ENCODE measurements at regions not wholly inside any gene's neighbourhood (a gene's known extent, or its start where the extent isn't known, plus 50 kb on each side); places are given as distances from the start of the nearest gene placed in this dataset.
A peak's percentile ranks its signal among the peaks of the same experiment; 100 is the strongest.

GRCh38 chrX:128287693-128288092, 235.5 kb upstream of the ACTRT1 start:
- H3K79me2 ChIP-seq (ENCODE audit: low read length): no peaks in the 10 kb centered on the region
- H3F3A ChIP-seq (ENCODE audit: low read length, unreplicated experiment): no peaks in the 10 kb centered on the region
- TF ChIP-seq EZH2 (IDR thresholded peaks at IDR 0.05; ENCODE audit: low read length, unreplicated experiment) (no peak), CTCF (conservative IDR thresholded peaks at IDR 0.05; ENCODE audit: low read depth, low read length) (no peak), EZH2phosphoT487 (IDR thresholded peaks at IDR 0.05; ENCODE audit: borderline replicate concordance, low read length) (no peak)
- H3K9me3 ChIP-seq (ENCODE audit: low read length): no peaks in the 10 kb centered on the region
- ATAC-seq (no peak), DNase-seq (peak; percentile 20)
- no peaks in the 10 kb centered on the region for H4K20me1 ChIP-seq (ENCODE audit: low read length)
- CTCF ChIA-PET: no interaction called here
- no peaks in the 10 kb centered on the region for H3K27me3 ChIP-seq (ENCODE audit: low read length)
- no peak overlapping the region for H3K4me3 ChIP-seq (ENCODE audit: low read length)
- H2AFZ ChIP-seq (ENCODE audit: low read length): no peak overlapping the region
- no peaks in the 10 kb centered on the region for H3K9me2 ChIP-seq (replicated peaks; ENCODE audit: low read length)
- no peak overlapping the region for H3K4me2 ChIP-seq (ENCODE audit: low read length)
- intact Hi-C loops (cut with micrococcal nuclease): no loop called here
- no peak overlapping the region for H3K9ac ChIP-seq (ENCODE audit: low read length)
- no peaks in the 10 kb centered on the region for H3K36me3 ChIP-seq (ENCODE audit: low read depth, low read length)
- POLR2A ChIA-PET (ENCODE audit: unreplicated experiment): no interaction called here
- H3K27ac ChIP-seq (ENCODE audit: low read length): no peak overlapping the region
- no peaks in the 10 kb centered on the region for H3K4me1 ChIP-seq (ENCODE audit: insufficient read depth, low read length)
- no TSS peak for BruUV-seq (replicated peaks)

- Histone ChIP-seq H3K9me3 (ENCODE audit: low read length) (no peaks in the 10 kb centered on the region), H4K20me1 (ENCODE audit: low read length) (no peaks in the 10 kb centered on the region), H2AFZ (ENCODE audit: low read length) (no peak overlapping the region), H3K27me3 (ENCODE audit: low read length) (no peaks in the 10 kb centered on the region), H3K36me3 (ENCODE audit: low read depth, low read length) (no peaks in the 10 kb centered on the region), H3K79me2 (ENCODE audit: low read length) (no peaks in the 10 kb centered on the region), H3K9ac (ENCODE audit: low read length) (no peak overlapping the region), H3K9me2 (replicated peaks; ENCODE audit: low read length) (no peaks in the 10 kb centered on the region), H3K4me3 (ENCODE audit: low read length) (no peak overlapping the region), H3F3A (ENCODE audit: low read length, unreplicated experiment) (no peaks in the 10 kb centered on the region), H3K27ac (ENCODE audit: low read length) (no peak overlapping the region), H3K4me1 (ENCODE audit: insufficient read depth, low read length) (no peaks in the 10 kb centered on the region), H3K4me2 (ENCODE audit: low read length) (no peak overlapping the region)
- BruUV-seq (replicated peaks): no TSS peak
- TF ChIP-seq EZH2phosphoT487 (IDR thresholded peaks at IDR 0.05; ENCODE audit: borderline replicate concordance, low read length): no peak
- TF ChIP-seq EZH2 (IDR thresholded peaks at IDR 0.05; ENCODE audit: low read length, unreplicated experiment): no peak
- DNase-seq: no peak
- intact Hi-C loops (cut with micrococcal nuclease): loop anchor here (1.0 kb wide), 2 partner anchors 211 to 268 kb away; no protein-coding TSS in a partner anchor
- CTCF ChIA-PET: interaction anchor here (0.6 kb wide), 1 partner anchor 268 kb away, joined by 3 read pairs; no protein-coding TSS in a partner anchor
- ATAC-seq: no peak
- POLR2A ChIA-PET (ENCODE audit: unreplicated experiment): no interaction called here
These were observed 198.4 kb upstream of the ACTRT1 start for GRCh38 chrX:128250621-128251020.

GRCh38 chrX:128216364-128216763, 164.2 kb upstream of the ACTRT1 start:
- Histone ChIP-seq H3K4me2 (ENCODE audit: low read length) (no peak overlapping the region), H3K9me2 (replicated peaks; ENCODE audit: low read length) (no peaks in the 10 kb centered on the region), H3K36me3 (ENCODE audit: low read depth, low read length) (no peaks in the 10 kb centered on the region), H3K27ac (ENCODE audit: low read length) (no peak overlapping the region), H3K9ac (ENCODE audit: low read length) (no peak overlapping the region), H3K4me3 (ENCODE audit: low read length) (no peak overlapping the region), H3K27me3 (ENCODE audit: low read length) (no peaks in the 10 kb centered on the region), H3K4me1 (ENCODE audit: insufficient read depth, low read length) (no peaks in the 10 kb centered on the region), H3F3A (ENCODE audit: low read length, unreplicated experiment) (no peaks in the 10 kb centered on the region), H2AFZ (ENCODE audit: low read length) (no peak overlapping the region), H3K9me3 (ENCODE audit: low read length) (no peaks in the 10 kb centered on the region; the same call in 1 of the 2 replicates), H4K20me1 (ENCODE audit: low read length) (no peaks in the 10 kb centered on the region), H3K79me2 (ENCODE audit: low read length) (no peaks in the 10 kb centered on the region)
- POLR2A ChIA-PET (ENCODE audit: unreplicated experiment): no interaction called here
- DNase-seq (no peak), ATAC-seq (no peak)
- TF ChIP-seq CTCF (conservative IDR thresholded peaks at IDR 0.05; ENCODE audit: low read depth, low read length) (no peak), EZH2 (IDR thresholded peaks at IDR 0.05; ENCODE audit: low read length, unreplicated experiment) (no peak), EZH2phosphoT487 (IDR thresholded peaks at IDR 0.05; ENCODE audit: borderline replicate concordance, low read length) (no peak)
- CTCF ChIA-PET: no interaction called here
- intact Hi-C loops (cut with micrococcal nuclease): no loop called here
- BruUV-seq (replicated peaks): no TSS peak
